ACC112 (cell line): ENCODE measurements at regions not wholly inside any gene's neighbourhood (a gene's known extent, or its start where the extent isn't known, plus 50 kb on each side); places are given as distances from the start of the nearest gene placed in this dataset.

Experiments
- H2AFZ ChIP-seq: fragments of 200-600 bp; sonication (generic); one replicate; pipeline ENCODE4 v1.6.0; 2017; ENCODE audit warnings: antibody characterized with exemption, low read length; ENCODE audit not compliant: unreplicated experiment
- H3K27ac ChIP-seq: fragments of 200-600 bp; sonication (generic); 2 replicates; pipeline ENCODE4 v1.5.1; 2014; ENCODE audit warnings: low read depth, mild to moderate bottlenecking, antibody characterized with exemption, low read length, moderate library complexity
- H3K27me3 ChIP-seq: fragments of 200-600 bp; sonication (generic); 2 replicates; pipeline ENCODE4 v1.6.1; 2014; ENCODE audit warnings: mild to moderate bottlenecking, antibody characterized with exemption, low read length, moderate library complexity, mixed read lengths; ENCODE audit not compliant: insufficient read depth
- H3K36me3 ChIP-seq: fragments of 200-600 bp; sonication (generic); 2 replicates; pipeline ENCODE4 v1.6.1; 2016; ENCODE audit warnings: mild to moderate bottlenecking, antibody characterized with exemption, low read length, moderate library complexity, mixed read lengths; ENCODE audit not compliant: insufficient read depth
- H3K4me1 ChIP-seq: fragments of 200-600 bp; sonication (generic); one replicate; pipeline ENCODE4 v1.6.1; 2016; ENCODE audit warnings: low read length, mixed read lengths; ENCODE audit not compliant: insufficient read depth, unreplicated experiment, control insufficient read depth
- H3K4me3 ChIP-seq: fragments of 200-600 bp; sonication (generic); 2 replicates; pipeline ENCODE4 v1.5.1; 2014; ENCODE audit warnings: mild to moderate bottlenecking, low read depth, low read length
- H3K79me2 ChIP-seq: fragments of 200-600 bp; sonication (generic); one replicate; pipeline ENCODE4 v1.6.0; 2016; ENCODE audit warnings: low read length; ENCODE audit not compliant: control insufficient read depth, unreplicated experiment, insufficient read depth

- Histone ChIP-seq H3K4me3 (no peak overlapping the region), H3K27me3 (no peaks in the 10 kb centered on the region), H3K36me3 (no peaks in the 10 kb centered on the region), H3K79me2 (no peaks in the 10 kb centered on the region), H2AFZ (no peak overlapping the region), H3K4me1 (peaks cover 3% of the 10 kb centered on the region), H3K27ac (no peak overlapping the region)
Measured at GRCh38 chr6:2407525-2407924, 162.1 kb upstream of the GMDS start.

- Histone ChIP-seq H3K27ac (no peak overlapping the region), H3K36me3 (no peaks in the 10 kb centered on the region), H2AFZ (no peak overlapping the region), H3K27me3 (no peaks in the 10 kb centered on the region), H3K4me3 (no peak overlapping the region), H3K4me1 (no peaks in the 10 kb centered on the region), H3K79me2 (no peaks in the 10 kb centered on the region)
Measured at GRCh38 chr6:2404211-2404929, 159.0 kb upstream of the GMDS start.

- Histone ChIP-seq H2AFZ (no peak overlapping the region), H3K4me1 (no peaks in the 10 kb centered on the region), H3K79me2 (no peaks in the 10 kb centered on the region), H3K27me3 (no peaks in the 10 kb centered on the region), H3K4me3 (no peak overlapping the region), H3K27ac (no peak overlapping the region), H3K36me3 (no peaks in the 10 kb centered on the region)
Measured at GRCh38 chr6:2403546-2403945, 158.1 kb upstream of the GMDS start.

DNA sequence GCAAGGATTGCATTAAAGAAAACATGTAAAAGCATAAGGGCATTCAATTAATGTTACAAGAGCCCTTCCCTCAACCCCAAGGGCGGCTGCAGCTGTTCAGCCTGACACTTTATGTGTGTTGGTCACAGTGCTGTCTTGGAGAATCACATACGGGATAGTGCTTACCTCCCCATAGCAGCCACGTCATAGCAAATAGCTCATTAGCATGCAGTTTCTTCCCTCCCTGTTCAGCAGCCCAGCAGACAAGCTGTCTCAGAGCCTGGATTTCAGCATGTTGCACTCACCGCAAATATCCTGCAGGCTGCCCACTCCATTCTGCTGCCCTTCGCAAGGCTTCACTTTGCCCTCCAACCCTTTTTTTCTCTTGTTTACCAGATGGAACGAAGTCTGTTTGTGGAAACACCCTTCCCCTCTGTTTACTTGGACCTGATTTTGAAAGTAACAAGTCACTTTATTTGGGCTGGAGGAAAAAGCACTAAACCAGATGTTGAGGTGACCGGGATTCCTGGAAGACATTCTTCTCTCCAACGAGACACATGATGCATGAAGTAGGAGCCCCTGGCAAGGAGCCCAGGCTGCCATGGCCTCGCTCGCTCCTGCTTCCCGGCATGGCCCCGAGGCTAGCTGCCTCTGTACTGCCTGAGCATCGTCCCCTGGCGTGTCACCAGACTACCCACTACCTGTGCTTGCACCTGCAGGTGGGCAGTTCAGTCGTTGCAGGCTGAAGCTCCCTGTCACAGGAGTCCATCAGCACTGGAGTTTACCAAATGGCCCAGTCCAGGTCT is 151.6 kb upstream of the GMDS start:
- Histone ChIP-seq H2AFZ (no peak overlapping the region), H3K4me1 (no peaks in the 10 kb centered on the region), H3K36me3 (no peaks in the 10 kb centered on the region), H3K79me2 (no peaks in the 10 kb centered on the region), H3K4me3 (no peak overlapping the region), H3K27ac (no peak overlapping the region), H3K27me3 (no peaks in the 10 kb centered on the region)

DNA sequence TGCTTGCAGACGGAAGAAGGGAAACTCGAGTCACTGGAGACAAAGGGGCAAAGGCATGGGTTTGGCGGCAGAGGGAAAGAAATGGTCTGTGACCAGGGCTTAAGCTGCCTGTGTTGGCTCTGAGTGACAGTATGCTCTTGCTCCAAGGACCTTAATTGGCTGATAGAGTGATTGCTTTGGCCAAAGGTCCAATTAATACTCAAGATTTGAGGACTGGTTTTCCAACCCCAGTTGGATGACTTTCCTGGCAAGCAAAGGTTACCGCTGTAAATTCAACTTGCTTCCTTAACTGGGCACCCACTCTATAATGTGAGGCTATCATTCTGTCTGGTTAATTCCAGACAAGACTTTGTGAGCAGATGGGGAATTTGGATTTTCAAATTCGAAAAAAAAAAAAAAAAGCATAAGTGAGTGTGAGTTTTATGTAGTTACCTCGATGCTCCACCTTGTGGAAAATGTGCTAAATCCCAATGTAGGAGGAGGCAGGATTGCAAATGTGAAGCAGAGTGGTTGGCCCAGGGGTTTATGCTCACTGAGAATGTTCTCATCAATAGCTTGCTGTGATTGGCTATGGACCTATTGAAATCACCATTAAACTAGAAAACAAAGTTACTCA is 150.7 kb upstream of the GMDS start:
- no peaks in the 10 kb centered on the region for H3K36me3 ChIP-seq
- no peaks in the 10 kb centered on the region for H3K79me2 ChIP-seq
- no peaks in the 10 kb centered on the region for H3K27me3 ChIP-seq
- H3K4me3 ChIP-seq, result no peak overlapping the region
- H3K27ac ChIP-seq, result no peak overlapping the region
- no peaks in the 10 kb centered on the region for H3K4me1 ChIP-seq
- no peak overlapping the region for H2AFZ ChIP-seq

- Histone ChIP-seq H3K79me2 (no peaks in the 10 kb centered on the region), H3K27ac (no peak overlapping the region), H3K4me3 (no peak overlapping the region), H3K36me3 (no peaks in the 10 kb centered on the region), H3K4me1 (no peaks in the 10 kb centered on the region), H3K27me3 (no peaks in the 10 kb centered on the region), H2AFZ (no peak overlapping the region)
Measured at GRCh38 chr6:2388554-2389324, 143.3 kb upstream of the GMDS start.

- no peak overlapping the region for H2AFZ ChIP-seq
- H3K4me1 ChIP-seq, result no peaks in the 10 kb centered on the region
- H3K27me3 ChIP-seq, result no peaks in the 10 kb centered on the region
- no peaks in the 10 kb centered on the region for H3K79me2 ChIP-seq
- H3K4me3 ChIP-seq, result no peak overlapping the region
- H3K27ac ChIP-seq, result no peak overlapping the region
- H3K36me3 ChIP-seq, result no peaks in the 10 kb centered on the region
Measured at GRCh38 chr6:2387445-2387844, 142.0 kb upstream of the GMDS start.

- no peaks in the 10 kb centered on the region for H3K27me3 ChIP-seq
- H3K79me2 ChIP-seq, result no peaks in the 10 kb centered on the region
- H3K36me3 ChIP-seq, result no peaks in the 10 kb centered on the region
- no peak overlapping the region for H2AFZ ChIP-seq
- H3K4me3 ChIP-seq, result no peak overlapping the region
- H3K4me1 ChIP-seq, result no peaks in the 10 kb centered on the region
- no peak overlapping the region for H3K27ac ChIP-seq
Measured at GRCh38 chr6:2385471-2385983, 140.1 kb upstream of the GMDS start.

- Histone ChIP-seq H3K27ac (no peak overlapping the region), H3K79me2 (no peaks in the 10 kb centered on the region), H3K27me3 (no peaks in the 10 kb centered on the region), H3K36me3 (no peaks in the 10 kb centered on the region), H3K4me1 (peaks cover 7% of the 10 kb centered on the region), H2AFZ (no peak overlapping the region), H3K4me3 (no peak overlapping the region)
Measured at GRCh38 chr6:2384528-2384927, 139.1 kb upstream of the GMDS start.

GRCh38 chr6:2381872-2382661 is 136.7 kb upstream of the GMDS start:
- Histone ChIP-seq H3K79me2 (no peaks in the 10 kb centered on the region), H3K36me3 (no peaks in the 10 kb centered on the region), H3K27me3 (no peaks in the 10 kb centered on the region), H3K4me3 (no peak overlapping the region), H3K27ac (no peak overlapping the region), H2AFZ (no peak overlapping the region), H3K4me1 (peaks cover 15% of the 10 kb centered on the region)
